Activated T-helper 2 cell treated with anti-CD3 and anti-CD28 coated beads, Interferon-gamma antibody, Interleukin-2, Interleukin-4, amounts not matched to agents 10 μg/mL and 5 μg/mL and 100 μg/mL, durations not matched to agents 14 hours and 24 hours and 36 hours (primary cell): ENCODE measurements at regions not wholly inside any gene's neighbourhood (a gene's known extent, or its start where the extent isn't known, plus 50 kb on each side); places are given as distances from the start of the nearest gene placed in this dataset.
"Not testable (repeated sequence)": the region's sequence is repeated elsewhere in the genome, so short reads cannot be mapped to it uniquely, and the experiment has no call there.

Experiments used
- DNase-seq: peaks from one replicate; pipeline ENCODE4 v3.0.0; 2021; ENCODE audit warnings: low spot score
- H3K27ac Mint-ChIP-seq: one replicate; pipeline ENCODE4 v1.8.0; 2021; ENCODE audit warnings: mixed read lengths
- H3K27me3 Mint-ChIP-seq: one replicate; pipeline ENCODE4 v1.8.0; 2021; ENCODE audit warnings: low read depth, mixed read lengths
- H3K36me3 Mint-ChIP-seq: one replicate; pipeline ENCODE4 v1.8.0; 2021; ENCODE audit warnings: low read depth, mixed read lengths
- H3K4me1 Mint-ChIP-seq: one replicate; pipeline ENCODE4 v1.8.0; 2021; ENCODE audit warnings: low read depth, mixed read lengths
- H3K4me3 Mint-ChIP-seq: one replicate; pipeline ENCODE4 v1.8.0; 2021; ENCODE audit warnings: low read depth, mild to moderate bottlenecking, moderate library complexity, mixed read lengths
- H3K9me3 Mint-ChIP-seq: one replicate; pipeline ENCODE4 v1.8.0; 2021; ENCODE audit warnings: mixed read lengths
- intact Hi-C: fragments of 100-400 bp; cut with micrococcal nuclease; formaldehyde crosslinking; loops from one replicate; pipeline ENCODE4 v1.15.1; 2023

DNA sequence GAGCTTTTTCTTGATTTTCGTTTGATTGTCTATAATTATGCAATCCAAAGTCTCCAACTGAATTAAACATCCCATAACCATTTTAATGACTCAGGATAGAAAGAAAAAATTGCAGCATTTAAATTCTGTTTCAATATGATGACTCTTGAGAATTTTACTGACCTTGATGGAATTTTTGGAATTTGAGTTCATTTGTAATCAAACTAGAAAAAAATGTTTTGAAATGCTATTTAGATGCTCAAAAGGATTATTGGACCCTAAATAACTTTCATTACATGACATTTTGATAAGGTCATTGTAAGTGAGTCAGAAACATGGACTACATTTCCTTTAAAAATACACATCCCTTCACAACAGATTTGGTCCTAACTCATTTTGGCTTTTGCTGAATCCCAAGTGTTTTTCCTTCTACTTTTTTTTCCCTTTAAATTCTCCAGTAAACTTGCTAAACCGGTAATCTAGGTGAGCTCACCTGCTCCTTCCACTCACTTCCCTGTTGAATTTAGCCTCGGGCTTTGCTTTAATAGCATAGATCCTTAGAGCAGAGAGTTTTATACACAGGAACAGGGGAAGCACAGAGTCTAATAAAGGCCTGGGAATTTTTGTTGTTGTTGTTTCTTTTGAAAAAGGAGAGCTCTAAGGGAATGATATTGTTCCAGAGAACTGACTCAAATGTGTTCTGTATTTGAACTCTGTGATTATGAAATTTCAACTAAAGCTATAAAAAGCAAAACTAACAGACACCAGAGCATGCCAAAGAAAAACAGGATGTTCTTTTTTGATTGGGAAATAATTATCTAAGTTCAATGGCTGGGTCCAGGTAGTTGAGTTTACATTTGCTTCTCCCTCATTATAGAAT is 1088.2 kb upstream of the CITED2 start:
- Mint-ChIP-seq H3K27ac (no peak overlapping the region), H3K4me1 (no peaks in the 10 kb centered on the region), H3K36me3 (no peaks in the 10 kb centered on the region), H3K4me3 (no peak overlapping the region), H3K9me3 (no peaks in the 10 kb centered on the region), H3K27me3 (no peaks in the 10 kb centered on the region)
- intact Hi-C loops = no loop called here
- no peak for DNase-seq

DNA sequence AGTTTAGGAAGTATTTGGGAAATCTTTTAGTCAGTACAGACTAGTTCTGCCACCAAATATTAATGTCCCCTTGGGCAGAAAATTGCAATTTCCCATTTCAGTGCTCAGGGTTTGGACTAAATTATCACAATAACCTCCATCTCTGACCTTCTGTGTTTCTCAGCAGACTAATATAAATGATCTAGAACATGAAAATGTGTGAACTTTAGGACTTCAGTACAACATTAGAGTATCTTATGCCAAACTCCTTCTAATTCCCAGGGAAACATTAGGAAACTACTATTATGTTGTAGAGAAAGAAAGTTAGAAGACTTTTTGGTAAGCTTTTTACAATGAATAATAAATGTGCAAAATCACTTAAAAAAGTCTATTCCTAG is 1087.6 kb upstream of the CITED2 start:
- intact Hi-C loops = no loop called here
- DNase-seq = no peak
- H3K27ac Mint-ChIP-seq = no peak overlapping the region
- H3K9me3 Mint-ChIP-seq = no peaks in the 10 kb centered on the region
- H3K4me3 Mint-ChIP-seq = no peak overlapping the region
- H3K4me1 Mint-ChIP-seq = no peaks in the 10 kb centered on the region
- H3K36me3 Mint-ChIP-seq = no peaks in the 10 kb centered on the region
- no peaks in the 10 kb centered on the region for H3K27me3 Mint-ChIP-seq

DNA sequence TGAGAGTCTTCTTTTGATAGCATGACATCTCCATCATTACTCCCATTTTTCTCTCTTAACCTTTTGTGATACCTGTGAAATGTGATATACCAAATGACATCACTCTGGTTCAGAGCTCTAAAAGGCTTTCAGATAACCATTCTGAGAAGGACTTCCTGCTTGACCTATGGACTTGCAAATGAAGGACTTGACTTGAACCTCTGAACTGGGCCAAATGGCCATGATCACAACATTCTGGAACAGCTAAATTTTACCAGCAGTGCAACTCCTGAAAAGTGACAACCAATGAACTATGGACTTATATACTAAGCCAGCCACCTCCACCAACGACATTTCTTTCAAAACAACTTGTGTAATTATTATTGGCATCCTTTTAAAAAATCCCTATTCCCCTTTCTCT is 1085.8 kb upstream of the CITED2 start:
- H3K36me3 Mint-ChIP-seq = no peaks in the 10 kb centered on the region
- DNase-seq = no peak
- no peak overlapping the region for H3K4me3 Mint-ChIP-seq
- H3K4me1 Mint-ChIP-seq = no peaks in the 10 kb centered on the region
- no peak overlapping the region for H3K27ac Mint-ChIP-seq
- H3K27me3 Mint-ChIP-seq = peaks cover 3% of the 10 kb centered on the region
- no peaks in the 10 kb centered on the region for H3K9me3 Mint-ChIP-seq
- intact Hi-C loops = no loop called here

DNA sequence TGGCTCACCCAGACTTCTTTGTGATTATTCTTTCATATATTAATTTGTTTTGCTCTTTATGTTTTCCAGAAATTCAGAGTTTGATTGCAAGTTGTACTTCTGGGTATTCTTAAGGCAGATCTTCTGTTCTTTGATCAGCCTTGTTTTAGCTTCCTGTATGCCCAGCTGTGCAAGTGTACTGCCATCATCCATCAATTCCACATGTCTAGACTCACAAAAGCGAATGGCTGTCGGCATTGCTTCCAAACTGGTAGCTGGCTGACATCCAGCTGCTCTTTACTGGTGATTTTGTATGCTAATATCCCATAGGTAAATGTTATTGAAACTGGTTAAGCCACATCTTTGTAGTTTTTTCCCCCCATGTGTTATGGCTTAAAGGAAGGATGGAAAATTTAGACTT is 1084.8 kb upstream of the CITED2 start:
- Mint-ChIP-seq H3K27ac (no peak overlapping the region), H3K27me3 (peaks cover 3% of the 10 kb centered on the region), H3K36me3 (no peaks in the 10 kb centered on the region), H3K4me3 (no peak overlapping the region), H3K4me1 (no peaks in the 10 kb centered on the region), H3K9me3 (no peaks in the 10 kb centered on the region)
- intact Hi-C loops = no loop called here
- DNase-seq = no peak

DNA sequence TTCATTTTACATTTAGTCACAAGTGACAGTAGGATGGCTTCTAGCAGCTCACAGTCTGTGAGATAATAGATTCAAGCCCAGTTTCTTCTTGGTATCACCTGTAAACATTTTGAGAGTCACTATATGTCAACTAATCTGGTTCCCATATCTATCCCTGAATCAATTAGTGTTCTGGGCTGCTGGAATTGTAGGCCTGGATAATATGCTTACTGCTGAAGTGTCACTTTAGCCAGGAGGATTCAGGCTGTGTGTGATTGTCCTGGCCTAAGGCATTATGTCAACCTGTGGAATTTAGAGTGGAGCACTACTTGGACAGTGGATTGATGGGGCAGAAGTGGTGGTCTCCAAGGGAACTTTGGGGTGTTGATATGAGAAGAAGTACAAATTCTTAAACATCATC is 1071.8 kb upstream of the CITED2 start:
- no peaks in the 10 kb centered on the region for H3K27me3 Mint-ChIP-seq
- no peak for DNase-seq
- intact Hi-C loops = no loop called here
- H3K27ac Mint-ChIP-seq = no peak overlapping the region
- no peaks in the 10 kb centered on the region for H3K4me1 Mint-ChIP-seq
- no peaks in the 10 kb centered on the region for H3K9me3 Mint-ChIP-seq
- no peaks in the 10 kb centered on the region for H3K36me3 Mint-ChIP-seq
- H3K4me3 Mint-ChIP-seq = no peak overlapping the region

DNA sequence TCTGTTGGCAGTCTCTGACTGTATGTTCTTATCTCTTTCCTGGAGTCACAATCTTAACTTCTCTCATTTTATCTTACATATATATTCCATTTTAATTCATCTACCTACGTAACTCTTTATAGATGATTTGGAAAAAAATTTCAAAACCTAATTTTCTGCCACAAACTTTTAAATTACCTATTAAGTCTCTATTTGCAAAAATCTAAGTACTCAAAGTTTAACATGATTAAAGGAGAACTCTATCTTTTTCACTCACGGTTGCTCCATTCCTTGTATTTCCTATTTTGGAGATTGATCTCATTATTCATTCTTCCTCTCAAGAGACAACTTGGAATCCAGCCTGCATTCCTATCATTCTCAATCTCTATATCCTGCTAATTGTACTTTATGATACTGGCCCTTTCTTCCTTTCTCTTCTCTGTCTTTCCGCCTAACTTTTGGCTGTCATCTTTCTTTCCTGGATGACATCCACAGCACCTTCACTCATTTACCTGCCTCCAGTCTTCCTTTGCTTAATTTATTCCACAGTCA is 1071.1 kb upstream of the CITED2 start:
- H3K9me3 Mint-ChIP-seq = no peaks in the 10 kb centered on the region
- H3K36me3 Mint-ChIP-seq = no peaks in the 10 kb centered on the region
- H3K4me1 Mint-ChIP-seq = no peaks in the 10 kb centered on the region
- H3K4me3 Mint-ChIP-seq = no peak overlapping the region
- H3K27me3 Mint-ChIP-seq = no peaks in the 10 kb centered on the region
- no peak overlapping the region for H3K27ac Mint-ChIP-seq
- intact Hi-C loops = no loop called here
- DNase-seq = no peak

DNA sequence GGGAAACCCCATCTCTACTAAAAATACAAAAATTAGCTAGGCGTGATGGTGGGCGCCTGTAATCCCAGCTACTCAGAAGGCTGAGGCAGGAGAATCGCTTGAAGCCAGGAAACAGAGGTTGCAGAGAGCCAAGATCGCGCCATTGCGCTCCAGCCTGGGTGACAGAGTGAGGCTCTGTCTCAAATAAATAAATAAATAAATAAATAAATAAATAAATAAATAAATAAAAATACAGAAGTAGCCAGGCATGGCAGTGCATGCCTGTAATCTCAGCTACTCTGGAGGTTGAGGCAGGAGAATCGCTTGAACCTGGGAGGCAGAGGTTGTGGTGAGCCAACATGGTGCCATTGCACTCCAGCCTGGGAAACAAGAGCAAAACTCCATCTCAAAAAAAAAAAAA is 1068.7 kb upstream of the CITED2 start:
- H3K36me3 Mint-ChIP-seq, DNase-seq, H3K4me3 Mint-ChIP-seq, H3K4me1 Mint-ChIP-seq, H3K27me3 Mint-ChIP-seq, intact Hi-C loops, H3K27ac Mint-ChIP-seq, H3K9me3 Mint-ChIP-seq: not testable (repeated sequence)

DNA sequence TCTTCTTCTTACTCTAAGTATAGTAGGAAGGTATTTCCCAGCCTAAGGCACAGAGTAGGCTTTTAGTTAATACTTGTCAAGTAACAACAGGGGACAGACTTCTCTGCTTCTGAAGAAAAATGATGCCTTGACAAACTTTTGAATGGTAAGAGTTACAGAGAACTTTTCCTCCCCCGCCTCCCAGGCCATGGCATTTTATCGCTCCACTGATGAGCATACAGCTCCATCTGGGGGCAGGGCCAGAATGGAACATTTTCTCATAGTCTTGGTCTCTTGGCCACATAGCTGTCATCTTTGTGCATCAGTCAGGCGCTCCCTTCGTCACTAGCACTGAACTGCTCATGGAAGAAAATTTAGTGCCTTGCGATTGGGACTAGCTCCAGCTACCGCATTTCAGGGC is 1066.8 kb upstream of the CITED2 start:
- DNase-seq = no peak
- intact Hi-C loops = no loop called here
- H3K27ac Mint-ChIP-seq = no peak overlapping the region
- H3K27me3 Mint-ChIP-seq = peaks cover 2% of the 10 kb centered on the region
- H3K4me3 Mint-ChIP-seq = no peak overlapping the region
- H3K4me1 Mint-ChIP-seq = no peaks in the 10 kb centered on the region
- H3K9me3 Mint-ChIP-seq = no peaks in the 10 kb centered on the region
- H3K36me3 Mint-ChIP-seq = no peaks in the 10 kb centered on the region

DNA sequence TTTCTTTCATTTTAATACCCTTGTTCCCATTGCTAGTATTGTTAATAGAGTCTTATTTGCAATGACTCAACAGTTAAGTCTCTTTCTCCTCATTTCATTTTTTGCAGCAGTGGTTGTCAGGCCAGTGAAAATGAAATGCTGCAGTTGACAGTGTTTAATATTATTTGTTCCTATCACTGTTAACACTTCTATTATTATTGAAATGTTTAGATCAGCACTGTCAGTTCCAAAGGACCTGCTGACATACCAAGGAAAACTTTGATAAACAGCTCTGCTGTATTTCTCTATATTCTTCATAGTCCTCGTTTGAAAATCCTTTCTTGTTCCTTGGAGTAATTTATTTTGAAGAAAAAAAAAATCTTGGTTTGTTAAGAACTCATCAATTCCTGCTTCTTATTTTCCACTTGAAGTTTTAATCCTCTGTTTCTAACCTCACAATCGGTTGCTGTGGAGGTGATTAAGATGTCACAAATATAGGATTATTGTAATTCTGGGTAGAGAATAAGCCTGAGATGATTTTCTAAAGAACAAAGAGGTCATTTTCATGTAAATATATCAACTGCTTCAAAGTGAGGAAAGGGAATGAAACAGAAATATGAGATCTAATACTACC is 1065.9 kb upstream of the CITED2 start:
- peaks cover 2% of the 10 kb centered on the region for H3K27me3 Mint-ChIP-seq
- DNase-seq = no peak
- no peaks in the 10 kb centered on the region for H3K4me1 Mint-ChIP-seq
- no peaks in the 10 kb centered on the region for H3K36me3 Mint-ChIP-seq
- no peak overlapping the region for H3K4me3 Mint-ChIP-seq
- intact Hi-C loops = no loop called here
- no peaks in the 10 kb centered on the region for H3K9me3 Mint-ChIP-seq
- no peak overlapping the region for H3K27ac Mint-ChIP-seq

DNA sequence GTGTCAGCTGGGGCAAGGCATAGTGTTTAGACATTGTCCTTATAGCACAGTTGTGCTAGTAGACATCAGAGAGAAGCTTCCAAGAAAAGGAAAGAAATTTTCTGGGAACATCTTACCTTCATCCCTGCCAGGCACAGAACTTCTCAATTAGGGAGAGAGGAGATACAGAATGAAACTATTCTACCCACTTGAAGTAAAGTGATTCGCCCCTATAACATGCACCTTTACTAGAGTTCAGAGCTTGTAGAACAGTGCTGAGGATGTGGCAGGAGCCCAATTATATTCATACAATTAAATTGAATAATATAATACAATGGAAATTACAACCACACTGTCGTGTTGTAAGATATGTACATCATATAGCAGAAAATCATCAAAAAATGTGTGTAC is 1063.9 kb upstream of the CITED2 start:
- Mint-ChIP-seq H3K4me1 (no peaks in the 10 kb centered on the region), H3K27ac (no peak overlapping the region), H3K9me3 (no peaks in the 10 kb centered on the region), H3K36me3 (no peaks in the 10 kb centered on the region), H3K27me3 (peaks cover 2% of the 10 kb centered on the region), H3K4me3 (no peak overlapping the region)
- intact Hi-C loops = no loop called here
- DNase-seq = no peak

DNA sequence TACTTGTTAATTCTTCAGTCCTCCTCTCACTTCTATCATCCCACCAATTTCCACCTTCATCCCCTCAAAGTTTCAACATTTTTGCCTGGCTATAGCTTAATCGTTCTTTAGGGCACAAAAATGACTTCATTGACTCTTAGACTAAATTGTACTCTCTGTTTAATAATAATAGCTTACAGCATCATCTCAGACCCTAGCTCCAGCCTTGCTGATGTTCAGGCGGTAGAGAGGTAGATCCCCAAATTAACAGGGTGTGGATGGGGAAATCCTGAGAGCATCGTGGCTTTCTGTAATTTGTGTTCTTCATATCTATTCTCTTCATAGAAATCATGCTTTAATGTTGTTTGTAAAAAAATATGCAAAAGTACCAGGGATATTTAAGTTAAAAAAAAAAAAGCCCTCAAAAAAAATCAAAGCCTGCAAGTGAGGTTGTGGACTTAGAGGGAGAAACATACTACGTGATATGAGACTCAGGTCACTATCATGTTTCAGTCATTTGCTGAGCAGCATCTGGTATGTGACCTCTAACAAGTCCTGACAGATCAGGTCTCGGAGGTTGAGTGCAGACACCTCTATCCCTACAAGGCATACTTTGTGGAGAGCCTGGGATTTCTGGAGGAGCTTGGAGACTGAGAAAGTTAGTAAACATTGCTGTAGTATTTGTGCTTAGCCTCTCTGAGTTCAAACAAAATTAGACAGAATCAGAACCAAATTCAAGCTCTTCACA is 1063.3 kb upstream of the CITED2 start:
- no peak overlapping the region for H3K27ac Mint-ChIP-seq
- peaks cover 2% of the 10 kb centered on the region for H3K27me3 Mint-ChIP-seq
- no peaks in the 10 kb centered on the region for H3K36me3 Mint-ChIP-seq
- intact Hi-C loops = no loop called here
- no peaks in the 10 kb centered on the region for H3K4me1 Mint-ChIP-seq
- no peaks in the 10 kb centered on the region for H3K9me3 Mint-ChIP-seq
- no peak for DNase-seq
- H3K4me3 Mint-ChIP-seq = no peak overlapping the region

DNA sequence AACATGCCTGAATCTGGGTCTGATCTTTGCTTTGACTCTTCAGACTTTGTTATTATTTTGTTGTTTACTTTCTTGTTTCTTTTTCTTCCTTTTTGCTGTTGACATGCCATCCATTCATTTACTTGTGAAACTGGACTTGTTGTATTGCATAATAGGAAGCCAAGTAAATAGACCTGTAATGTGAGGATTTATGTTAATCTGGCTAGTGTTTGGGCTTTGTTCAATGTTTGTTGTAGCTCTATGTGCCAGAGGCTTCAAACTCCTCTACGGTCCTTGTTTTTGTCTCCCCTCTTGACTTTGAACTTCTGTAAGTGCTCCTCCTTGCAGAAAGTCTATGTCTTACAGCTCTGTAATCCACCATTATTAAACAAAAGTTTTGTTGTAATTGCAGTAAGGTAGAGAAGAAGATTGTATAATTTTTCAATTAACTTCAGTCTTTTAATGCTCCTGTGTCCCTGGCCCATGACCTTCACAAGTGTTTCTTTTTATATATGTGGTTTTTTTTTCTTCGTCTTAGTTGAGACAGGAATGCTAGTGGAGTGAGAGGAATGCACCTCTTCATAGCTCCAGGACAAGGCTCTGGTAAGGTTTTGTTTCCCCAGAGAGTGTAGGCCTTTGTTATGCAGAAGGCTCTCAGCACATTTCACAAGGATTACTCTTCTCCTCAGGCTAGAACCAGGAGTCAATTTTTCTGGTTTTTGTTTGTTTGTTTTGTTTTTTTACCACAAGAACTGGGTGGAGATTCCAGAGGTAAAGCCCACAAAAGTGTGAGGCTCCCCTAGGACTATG is 1061.8 kb upstream of the CITED2 start:
- Mint-ChIP-seq H3K27ac (no peak overlapping the region), H3K36me3 (no peaks in the 10 kb centered on the region), H3K27me3 (peaks cover 2% of the 10 kb centered on the region), H3K4me3 (no peak overlapping the region), H3K9me3 (no peaks in the 10 kb centered on the region), H3K4me1 (no peaks in the 10 kb centered on the region)
- DNase-seq = no peak
- intact Hi-C loops = no loop called here
